Forelimb muscle (tissue), 1 donor: ENCODE measurements at regions not wholly inside any gene's neighbourhood (a gene's known extent, or its start where the extent isn't known, plus 50 kb on each side); places are given as distances from the start of the nearest gene placed in this dataset.
"Not testable (repeated sequence)": the region's sequence is repeated elsewhere in the genome, so short reads cannot be mapped to it uniquely, and the experiment has no call there.

ENCODE experiments used
- DNase-seq: peaks from one replicate; pipeline ENCODE4 v3.0.0-alpha.2; 2013; ENCODE audit warnings: low read depth

DNA sequence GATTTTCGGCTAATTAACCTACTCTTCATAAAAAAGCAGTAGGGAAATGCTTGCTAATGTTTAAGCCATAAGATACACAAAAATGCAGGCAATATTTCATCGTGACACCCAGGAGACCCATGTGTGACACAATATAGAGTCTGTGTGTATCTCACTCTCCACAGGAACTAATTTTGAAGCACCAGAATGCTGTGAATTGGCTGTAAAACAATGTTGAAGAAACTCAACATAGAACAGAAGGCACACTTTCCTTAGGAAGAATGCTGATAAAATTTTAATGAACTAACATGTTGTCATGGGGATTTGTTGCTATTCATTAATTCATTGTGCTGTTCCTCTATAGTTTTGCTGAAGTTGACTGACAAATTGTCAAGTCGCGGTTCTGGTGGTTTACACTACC, 249.4 kb upstream of the TFAP2D start:
- no peak for DNase-seq

DNA sequence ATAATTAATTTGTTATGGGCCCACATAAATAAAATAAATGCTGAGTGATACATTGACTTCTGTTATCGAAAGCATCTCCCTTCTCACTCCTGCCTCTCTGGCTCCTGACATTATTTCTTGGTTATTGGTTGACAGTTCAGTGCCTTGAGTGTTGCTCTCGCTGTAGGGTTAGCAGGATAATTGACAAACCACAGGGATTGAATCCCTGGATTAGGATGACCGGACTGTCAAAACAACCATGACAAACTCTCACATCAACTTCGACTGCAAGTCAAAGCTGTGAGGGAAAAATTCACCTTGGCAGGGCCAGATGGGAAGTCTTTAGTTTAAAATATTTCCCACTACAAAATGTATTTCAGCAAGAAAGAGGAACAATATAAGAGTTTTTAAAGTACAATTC, 245.4 kb upstream of the TFAP2D start:
- DNase-seq, result no peak

DNA sequence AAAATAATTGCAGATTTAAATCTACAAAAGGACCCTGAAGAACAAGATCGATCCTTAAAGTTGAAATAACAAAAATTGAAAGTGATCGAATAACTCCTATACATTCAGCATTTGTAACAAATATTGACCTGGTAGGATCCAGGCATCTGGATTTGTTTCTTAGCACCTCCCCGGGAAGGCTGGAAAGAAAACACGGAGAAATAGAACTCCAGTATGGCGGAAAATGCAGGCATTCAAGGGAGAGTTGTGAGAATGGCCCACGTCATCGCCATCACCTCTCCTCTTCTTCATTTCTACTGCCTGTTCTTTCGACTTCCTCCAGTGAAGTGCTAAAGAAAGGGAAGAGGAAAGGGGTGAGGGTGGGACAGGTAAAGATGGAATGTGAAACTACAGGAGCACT, 242.3 kb upstream of the TFAP2D start:
- DNase-seq, result no peak

DNA sequence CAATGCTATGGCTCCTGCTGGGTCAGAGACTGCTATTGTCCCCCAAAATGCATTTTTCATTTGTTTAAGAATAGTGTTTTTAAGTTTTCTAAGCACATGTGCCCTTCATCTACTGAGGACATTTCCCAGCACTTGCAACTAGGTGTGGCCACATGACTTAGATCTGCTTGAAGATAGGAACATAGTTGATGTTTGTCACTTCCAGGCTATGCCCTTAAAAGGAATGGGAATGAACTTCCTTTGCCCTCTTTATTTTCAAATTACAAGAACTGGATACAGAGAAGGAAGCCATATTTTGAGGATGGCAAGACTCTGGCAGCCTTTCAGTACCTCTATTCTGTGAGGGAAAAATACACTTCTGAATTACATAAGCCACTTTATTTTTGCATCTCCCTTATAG, 203.0 kb upstream of the TFAP2D start:
- DNase-seq, result no peak

DNA sequence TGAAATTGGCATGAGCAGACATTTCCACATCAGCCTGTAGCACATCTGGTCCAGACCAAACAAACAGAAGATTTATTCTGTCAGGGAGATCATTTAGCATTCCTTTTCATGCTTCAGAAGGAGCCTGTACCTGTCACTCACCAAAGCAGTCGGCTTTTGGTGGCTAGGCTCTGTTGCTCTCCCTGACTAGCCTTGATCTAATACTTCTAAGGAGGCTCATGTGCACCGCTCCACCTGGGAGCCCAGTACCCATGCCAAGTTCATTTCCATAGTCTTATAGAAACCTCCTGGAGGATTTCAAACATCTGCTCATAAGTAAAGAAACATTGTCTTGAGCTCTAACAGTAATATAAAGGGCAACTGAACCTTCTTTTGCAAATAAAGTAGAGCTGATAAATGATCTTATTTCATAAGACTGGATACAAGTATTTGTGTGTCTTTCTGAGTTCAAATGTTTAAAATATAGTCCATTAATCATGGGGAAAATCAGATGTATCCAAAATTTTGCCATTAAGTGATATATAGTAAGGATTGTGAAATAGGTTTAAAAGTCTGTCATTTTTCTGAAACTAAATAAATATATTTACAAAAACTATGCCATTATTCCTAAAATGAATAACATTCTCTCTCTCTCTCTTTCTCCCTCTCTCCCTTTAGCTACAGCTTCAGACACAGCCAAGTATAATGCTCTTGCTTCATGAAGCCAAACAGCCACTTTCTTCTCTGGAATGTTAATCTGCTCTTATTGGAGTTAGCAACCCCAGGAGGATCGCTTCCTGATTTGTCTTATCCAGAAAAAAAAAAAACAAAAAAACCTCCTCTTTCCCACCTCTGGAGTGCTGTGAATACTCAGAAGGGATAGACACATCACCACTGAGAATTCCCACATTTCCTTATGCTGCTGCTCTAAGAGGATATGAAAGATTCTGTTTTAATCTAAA, 192.7 kb upstream of the TFAP2D start:
- no peak for DNase-seq

DNA sequence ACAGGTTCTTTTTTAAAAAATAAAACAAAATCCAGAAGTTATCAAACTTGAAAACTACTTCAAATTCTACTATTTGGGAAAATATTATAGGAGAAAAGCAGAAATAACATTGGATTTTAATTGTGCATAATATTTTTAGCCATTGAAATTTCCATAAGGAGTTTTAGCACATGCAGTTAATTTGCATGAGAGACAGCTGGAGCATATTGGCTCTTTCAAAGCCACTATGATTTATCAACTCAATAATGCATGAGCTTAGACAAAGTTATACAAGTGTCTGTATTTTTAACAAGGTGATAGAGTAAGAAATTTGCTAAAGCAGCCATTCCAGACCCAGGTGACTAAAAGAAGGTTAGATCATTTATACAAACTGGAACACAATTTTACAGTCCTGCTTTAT, 189.0 kb upstream of the TFAP2D start:
- DNase-seq, result no peak

DNA sequence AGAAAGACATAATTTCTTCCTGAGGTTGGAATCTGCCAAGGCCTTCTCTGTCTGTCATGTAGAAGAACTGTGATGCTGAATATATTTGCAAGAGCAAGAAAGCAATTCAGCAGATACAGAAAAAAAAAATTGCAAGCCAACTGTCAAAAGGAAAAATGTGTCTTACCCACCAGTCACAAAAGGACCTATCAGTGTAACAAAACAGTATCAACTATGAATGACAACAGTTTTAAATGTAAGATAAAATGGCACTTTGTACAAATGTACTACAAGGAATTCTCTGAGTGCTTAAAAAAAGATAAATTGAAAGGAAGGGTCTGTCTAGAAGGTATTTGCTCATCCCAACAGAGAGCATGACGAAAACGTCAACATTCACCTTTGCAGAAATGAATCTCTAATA, 185.3 kb upstream of the TFAP2D start:
- no peak for DNase-seq

DNA sequence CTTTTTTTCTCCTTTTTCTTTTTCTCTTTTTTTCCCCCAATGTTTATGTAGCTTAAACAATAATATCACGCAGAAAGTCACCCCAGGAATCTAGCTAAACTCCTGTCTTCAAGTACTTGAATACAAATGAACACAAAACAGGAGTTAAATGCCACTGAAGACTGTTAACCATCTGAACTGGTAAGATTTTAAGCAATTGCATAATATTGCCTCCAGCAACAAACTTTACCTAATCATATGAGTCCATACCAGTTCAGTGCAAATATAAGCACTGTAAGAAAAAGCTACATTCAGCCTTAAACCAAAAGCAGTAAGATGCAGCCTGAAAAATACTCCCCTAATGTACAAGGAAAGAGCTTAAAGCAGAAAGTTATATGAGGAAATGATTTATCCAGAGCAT, 173.9 kb upstream of the TFAP2D start:
- no peak for DNase-seq

DNA sequence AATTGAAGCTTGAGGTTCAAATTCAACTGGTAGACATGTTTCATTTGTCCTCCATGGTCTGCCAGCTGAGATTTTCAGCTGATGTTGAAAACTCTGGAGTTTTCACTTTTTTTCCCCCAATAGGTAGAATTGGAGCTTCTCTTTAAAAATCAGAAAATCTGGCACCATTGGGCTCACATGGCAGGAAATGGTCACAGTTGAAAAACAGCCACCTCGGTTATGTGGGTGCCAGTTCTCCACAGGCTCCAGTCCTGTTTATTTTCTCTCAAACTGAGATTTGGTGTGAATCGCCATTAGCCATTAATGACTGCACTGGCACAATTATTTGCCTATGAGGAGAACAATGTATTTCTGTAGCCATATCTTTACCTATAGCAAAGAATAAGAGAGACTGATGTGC, 171.4 kb upstream of the TFAP2D start:
- DNase-seq, result no peak

DNA sequence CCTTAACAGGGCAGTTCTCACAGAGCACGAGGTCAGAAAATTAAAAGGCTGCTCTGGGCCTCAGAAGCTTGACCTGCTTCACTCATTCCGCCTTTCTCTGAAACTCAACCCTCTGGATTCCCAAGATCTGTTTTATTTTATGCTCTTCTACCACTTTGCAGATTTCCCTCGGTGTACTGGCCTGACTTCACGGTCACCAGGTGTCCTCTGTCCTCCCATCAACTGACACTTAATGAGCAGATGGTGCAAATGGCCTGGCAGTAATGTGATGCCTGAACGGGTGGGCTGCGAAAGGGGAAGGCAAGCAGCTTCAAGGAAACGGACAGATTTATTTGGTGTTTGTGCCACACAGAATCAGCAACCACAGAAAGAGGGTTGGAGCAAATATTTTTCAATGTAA, 169.7 kb upstream of the TFAP2D start:
- no peak for DNase-seq

DNA sequence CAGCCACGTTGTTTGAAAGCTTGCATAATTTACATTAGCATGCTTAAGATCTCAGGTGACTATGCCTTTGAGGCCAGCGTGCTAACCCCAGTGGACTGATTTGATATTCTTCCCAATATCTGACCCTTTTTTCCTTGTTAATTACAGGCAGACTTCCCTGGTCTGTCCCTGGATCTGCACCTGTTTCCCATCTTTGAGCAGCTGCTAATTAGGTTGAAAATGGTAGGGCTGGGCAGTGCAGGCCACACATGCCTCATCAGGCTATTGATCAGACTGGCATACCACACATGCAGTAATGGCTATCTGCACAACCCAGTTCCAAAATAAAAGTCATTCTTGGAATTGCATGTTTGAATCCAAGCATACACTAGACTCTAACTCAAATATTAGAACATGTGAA, 164.3 kb upstream of the TFAP2D start:
- DNase-seq, result no peak

DNA sequence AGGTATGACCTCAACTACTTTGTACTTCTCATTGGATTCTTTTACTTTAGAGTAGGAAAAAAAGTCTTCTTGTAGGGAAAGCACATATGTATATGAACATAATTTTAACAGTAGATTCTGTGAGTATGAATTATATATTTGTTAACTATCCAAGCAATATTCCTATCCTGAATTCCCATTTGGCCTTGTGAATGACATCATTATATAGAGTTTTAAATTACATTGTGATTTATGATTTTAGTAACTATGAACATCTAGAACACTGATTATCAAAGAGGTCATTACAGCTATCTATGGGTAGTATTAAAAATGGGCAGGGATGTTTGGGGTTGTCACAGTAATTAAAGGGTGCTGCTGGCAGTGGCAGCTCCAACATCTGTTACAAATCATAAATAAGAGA, 163.9 kb upstream of the TFAP2D start:
- DNase-seq, result no peak

DNA sequence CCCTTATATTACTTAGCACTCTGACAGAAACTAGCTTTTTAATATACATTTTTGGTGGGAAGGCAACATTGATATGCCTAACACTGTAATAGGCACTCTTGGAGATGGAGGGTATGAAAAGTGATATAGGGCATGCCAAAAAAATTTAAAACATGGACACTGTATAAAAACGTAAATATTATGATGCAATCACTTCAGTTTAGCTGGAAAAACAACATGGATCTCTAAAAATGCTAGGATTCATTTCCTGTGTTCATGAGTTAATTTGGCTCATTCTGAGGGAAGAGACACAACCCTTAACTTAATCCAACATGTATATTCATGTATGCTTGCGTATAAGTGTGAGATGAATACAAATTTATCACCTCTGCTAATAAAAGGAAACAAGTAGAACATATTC, 157.3 kb upstream of the TFAP2D start:
- no peak for DNase-seq

DNA sequence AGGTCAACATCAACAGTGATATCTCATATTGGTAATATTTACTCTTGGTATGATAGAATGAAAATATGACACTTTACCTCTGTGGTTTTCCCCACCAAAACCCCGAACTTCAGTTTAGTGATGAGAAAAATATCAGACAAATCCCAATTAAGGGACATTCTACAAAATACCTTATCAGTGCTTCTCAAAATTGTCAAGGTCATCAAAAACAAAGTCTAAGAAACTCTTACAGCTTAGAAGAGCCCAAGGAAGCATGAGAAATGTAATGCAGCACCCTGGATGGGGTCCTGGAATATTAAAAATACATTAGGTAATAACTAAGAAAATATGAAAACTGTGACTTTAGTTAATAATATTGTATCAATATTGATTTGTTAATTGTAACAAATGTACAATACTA, 148.3 kb upstream of the TFAP2D start:
- no peak for DNase-seq

DNA sequence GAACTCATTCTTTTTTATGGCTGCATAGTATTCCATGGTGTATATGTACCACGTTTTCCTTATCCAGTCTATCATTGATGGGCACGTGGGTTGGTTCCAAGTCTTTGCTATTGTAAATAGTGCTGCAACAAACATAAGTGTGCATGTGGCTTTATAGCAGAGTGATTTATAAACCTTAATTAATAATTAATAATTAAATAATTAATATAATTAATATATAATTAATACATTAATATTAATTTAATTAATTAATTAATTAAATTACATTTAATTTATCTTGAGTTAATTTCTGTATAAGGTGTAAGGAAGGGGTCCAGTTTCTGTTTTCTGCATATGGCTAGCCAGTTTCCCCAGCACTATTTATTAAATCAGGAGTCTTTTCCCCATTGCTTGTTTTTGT, 142.1 kb upstream of the TFAP2D start:
- not testable (repeated sequence) for DNase-seq

DNA sequence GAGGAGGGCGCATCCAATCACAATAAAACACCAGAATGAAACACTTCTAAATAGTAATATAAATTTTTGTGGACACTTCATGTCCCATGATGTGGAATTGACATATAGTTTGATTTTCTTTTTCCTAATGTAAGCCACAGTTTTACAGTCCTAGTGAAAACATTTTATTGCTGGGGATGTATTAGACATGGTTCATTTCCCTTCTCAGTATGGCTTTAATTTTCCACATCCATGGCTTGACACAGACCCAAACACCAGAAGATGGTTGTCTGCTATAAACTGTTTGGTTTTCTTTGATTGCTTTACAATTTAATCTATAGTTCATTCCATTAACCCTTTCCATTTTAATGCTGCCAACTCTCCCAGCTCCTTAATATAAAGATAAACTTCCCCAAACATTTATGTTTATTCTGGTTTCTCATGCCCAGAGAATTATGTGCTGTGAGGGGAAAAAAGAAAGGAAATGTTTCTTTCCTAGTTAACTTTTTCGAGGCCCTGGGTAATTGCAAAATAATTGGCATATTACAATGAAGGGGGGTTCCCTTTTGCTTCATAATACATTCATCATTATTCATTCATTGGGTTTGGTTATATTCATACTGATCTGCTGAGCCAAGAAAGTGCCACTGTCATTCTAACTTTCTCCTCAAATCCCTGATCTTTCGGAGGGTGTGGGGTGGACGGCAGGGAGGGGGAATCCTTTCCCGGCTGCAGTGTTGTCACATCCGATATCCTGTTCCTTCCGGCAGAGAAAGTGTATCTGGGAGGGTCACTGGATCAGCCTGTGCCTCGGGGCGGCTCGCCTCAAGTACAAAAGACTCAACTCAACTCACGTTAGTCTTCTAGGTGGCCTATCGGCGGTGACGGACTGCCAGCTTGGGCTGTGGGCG, 127.6 kb upstream of the TFAP2D start:
- DNase-seq, result no peak

DNA sequence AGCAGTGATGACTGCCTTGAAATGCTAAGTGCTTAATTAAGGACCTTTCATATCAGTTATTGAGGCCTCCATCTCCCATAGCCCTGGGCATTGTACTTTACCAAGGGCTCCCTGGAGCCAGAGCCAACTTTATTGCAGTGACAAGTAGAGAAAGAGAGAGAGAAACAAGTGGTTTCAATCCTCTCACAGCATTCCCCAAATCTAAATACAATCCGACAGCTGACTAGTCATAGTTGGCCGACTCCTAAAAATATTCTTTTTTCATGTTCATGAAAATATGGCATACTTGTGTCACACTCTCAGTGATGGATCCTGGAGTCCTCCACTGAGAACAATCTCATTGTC, 127.0 kb upstream of the TFAP2D start:
- no peak for DNase-seq

DNA sequence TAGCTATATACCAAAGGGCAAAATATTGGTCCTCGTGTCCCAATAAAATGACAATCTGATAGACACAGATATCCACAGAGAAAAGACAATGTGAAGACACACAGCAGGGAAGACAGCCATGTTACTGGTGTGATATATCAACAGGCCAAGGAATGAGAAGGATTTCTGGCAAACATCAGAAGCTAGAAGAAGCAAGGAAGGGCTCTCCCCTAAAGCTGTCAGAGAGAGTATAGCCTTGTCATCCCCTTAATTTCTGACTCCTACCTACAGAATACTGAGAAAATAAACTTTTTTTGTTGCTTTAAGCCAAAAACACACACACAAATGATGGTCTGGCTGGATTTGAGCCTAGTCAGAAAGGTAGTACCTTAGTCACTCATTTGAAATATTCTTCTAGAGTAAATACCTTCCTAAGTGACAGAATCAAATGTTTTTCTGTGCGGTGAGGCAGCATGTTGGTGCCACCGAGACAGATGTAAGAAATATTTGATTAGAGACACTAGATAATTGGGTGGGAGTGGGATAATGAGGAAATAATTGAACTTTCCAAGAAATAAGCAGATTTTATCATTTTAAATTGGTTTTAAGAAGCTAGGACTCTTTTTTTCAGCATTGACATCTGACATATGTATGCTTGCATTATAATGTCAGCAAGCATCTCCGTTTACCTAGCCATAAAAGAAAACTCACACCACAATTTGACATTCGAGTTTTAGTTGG, 123.4 kb upstream of the TFAP2D start:
- no peak for DNase-seq

DNA sequence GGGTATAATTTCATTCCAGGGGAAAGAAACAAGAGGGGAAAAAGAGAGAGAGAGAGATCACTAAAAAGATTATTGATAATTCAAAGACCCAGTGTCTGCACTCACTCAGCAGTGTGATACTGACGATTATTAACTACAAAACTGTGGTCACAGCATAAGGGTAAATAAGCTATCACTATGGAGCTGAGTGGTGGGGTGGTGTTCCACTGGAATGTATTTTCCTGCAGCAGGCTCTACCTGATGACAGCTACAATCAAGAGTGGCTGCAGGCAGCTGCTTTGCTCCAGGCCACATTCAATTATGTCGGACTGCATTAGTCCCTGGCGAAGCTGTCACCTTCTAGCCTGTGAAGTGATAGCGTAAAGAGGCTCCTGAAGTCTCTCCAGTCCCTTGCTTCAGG, 122.2 kb upstream of the TFAP2D start:
- DNase-seq, result no peak

DNA sequence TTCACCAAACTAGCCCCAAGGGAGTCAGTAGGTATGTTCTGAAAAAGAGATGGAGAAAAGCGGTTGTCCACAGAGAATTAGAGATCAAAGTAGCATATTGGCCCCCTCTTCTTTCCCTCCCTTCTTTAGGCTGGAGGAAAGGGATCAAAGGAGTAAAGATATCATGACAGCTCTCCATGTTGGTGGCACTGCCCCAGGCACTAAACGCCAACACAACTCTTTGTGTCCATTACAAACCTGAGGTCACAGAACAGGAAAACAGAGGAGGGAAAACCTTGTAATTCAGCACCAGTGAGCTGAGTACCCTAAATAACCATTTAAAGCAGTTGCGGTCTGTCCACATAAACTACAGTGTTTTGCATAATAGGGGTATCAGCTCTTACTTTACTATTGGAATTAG, 113.0 kb upstream of the TFAP2D start:
- no peak for DNase-seq

DNA sequence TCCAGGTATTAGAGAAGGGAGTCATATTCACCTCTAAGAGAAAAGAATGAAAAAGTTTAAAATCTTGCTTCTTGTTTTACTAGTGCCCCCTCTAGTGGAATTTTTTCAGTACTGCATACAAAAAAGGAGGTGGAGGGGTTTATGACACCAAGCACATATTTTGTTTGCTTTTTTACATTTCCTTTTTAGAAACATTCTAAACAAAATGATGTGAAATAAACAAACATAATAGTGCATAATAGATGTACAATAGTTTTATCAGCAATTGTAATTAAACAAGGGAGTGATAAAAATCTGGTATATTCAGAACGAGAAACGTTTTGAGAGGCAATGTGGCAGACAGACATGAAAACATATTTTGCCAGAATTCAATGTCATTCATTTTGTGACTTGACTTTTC, 111.0 kb upstream of the TFAP2D start:
- DNase-seq, result peak; percentile 4

DNA sequence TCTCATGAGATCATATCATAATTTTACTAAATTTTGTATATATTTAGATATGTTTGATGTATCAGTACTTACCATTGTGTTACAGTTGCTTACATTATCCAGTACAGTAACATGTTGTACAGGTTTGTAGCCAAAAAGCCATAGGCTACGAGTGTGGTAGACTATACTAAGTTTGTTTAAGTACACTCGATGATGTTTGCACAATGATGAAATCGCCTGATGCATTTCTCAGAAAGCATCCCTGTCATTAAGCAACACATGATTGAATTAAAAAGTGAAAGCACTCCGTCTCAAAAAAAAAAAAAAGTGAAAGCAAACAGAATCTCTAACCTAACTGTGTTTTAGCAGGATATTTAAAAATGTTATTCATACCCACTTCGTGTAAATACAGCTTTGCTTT, 104.9 kb upstream of the TFAP2D start:
- no peak for DNase-seq
